NCI-H2196 treated with DMSO at 0.1 percent for 48 hours (cell line): ENCODE measurements at regions not wholly inside any gene's neighbourhood (a gene's known extent, or its start where the extent isn't known, plus 50 kb on each side); places are given as distances from the start of the nearest gene placed in this dataset.
"Not testable (repeated sequence)": the region's sequence is repeated elsewhere in the genome, so short reads cannot be mapped to it uniquely, and the experiment has no call there.

Source experiments
- DNase-seq: peaks from one replicate; lab custom pipeline; 2025; ENCODE audit not compliant: unreplicated experiment; lab: John Stamatoyannopoulos, UW

DNA sequence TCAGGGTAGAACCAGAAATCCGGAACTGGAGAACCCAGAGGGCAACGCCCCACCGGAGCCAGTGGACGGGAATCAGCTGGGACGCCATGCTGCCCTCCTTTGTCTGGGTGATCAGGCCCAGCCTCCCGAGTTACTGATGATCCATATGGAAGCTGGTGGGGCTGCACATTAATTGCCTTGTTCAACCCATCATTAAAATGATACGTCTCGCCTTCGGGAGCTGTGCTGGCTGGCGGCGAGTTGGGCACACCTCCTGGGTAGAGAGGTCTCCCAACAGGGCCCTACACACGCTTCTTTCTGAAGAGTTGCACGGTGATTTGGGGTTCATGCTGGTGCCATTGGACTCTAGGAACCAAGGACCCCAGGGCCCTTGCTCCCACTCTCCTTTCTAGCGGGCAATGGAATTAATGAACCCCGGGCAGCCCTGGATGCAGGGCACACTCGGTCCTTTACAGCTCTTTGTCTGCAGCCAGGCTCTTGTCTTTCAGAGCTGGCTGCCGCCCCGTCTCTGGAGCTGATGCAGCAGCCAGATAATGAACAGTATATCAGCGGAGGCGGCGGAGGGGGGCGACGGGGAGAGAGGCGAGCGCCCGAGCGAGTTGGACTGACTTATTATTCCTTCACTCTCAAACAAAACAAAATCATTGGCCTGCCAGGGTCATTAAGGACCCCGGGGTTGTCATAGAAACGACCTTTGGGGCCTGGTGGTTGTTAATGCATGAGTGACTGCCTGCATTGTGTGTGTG lies 412.2 kb upstream of the ZMIZ1 start:
- DNase-seq, result no peak

DNA sequence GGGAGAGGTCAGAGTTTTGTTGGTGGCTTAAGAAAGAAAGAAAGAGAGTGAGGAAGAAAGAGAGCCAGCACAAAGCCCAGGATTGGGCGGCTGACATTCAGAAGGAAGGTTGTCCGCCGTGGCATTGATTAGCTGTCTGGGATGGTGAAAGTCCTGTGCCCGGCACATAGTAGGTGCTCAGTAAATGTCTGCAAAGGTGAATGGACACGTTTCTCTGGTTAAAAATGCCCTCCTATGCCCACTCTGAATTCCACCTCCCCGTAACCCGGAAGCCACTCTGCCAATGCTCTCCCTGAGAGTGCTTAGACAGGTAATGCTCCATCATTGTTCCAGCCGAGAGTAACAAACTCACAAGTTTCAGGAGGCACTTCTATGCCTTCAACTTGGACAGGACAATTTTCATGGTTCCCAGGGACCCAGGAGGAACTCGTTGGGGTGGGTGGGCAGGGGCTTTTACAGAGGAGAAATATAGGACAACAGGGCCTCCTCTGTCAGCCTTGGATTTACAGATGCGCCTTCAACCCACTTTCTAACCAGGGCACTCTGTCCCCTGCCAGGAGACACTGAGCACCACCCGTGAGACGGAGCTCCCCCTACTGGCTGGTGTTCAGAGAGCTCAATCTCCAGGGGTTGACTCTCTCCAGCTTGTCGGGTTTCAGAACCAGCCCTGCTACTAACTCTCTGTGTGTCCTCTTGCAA lies 411.5 kb upstream of the ZMIZ1 start:
- peak; percentile 8 for DNase-seq

DNA sequence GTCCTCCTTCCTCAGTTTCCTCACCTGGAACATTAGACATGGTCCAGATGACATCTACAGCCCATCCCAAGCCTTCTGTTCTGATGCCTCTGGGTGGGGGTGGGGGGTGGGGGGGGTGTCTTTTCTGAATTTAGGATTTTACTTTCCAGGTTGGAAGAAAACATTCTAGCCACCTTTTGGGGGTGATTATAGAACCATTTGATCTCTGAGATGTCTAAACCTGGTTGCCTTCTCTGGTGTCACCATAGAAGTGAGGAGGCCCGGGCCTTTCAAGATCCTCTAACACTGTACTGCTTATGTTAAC lies 411.0 kb upstream of the ZMIZ1 start:
- DNase-seq, result no peak

DNA sequence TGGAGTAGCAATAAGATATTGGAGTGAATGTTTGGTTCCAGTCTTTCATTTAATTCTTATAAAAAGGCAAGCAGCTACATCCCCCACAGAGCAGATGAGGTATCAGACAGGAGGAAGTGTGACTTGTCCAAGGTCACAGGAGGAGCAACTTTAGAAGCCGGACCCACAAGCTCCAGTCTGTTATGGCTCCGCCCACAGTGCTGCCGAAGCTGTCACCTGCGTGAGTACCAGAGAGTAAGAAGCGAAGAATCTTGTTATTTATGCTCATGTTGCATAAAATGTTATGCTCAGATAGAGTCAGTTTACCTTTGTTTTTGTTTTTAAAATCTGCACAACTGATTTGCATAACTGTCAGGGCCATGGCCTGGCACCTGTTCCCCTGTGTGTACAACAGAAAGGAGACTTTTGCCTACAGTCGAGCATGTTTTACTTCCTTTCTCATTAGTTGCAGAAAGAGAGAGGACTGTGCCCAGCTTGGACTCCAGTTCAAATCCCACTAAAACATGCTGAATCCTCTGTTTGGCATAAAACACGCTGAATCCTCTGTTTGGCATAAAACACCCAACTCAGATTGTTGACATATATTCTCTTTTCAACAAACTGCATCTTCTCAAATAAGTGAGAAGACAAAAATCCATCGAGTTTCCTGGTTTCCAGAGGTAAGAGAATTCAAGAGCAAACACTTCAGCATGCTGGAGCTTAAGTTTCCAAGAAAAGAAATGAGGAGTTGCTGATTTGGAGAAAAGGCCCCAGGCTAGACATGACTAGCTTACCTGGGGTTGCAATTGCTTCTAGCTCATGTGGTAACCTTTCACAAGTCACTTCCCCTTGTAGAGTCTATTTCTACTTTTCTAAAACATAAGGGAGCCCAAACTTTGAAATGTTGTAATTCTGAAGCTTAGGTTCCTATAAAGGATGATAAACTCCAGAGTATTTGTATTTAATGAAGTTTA lies 409.8 kb upstream of the ZMIZ1 start:
- no peak for DNase-seq

DNA sequence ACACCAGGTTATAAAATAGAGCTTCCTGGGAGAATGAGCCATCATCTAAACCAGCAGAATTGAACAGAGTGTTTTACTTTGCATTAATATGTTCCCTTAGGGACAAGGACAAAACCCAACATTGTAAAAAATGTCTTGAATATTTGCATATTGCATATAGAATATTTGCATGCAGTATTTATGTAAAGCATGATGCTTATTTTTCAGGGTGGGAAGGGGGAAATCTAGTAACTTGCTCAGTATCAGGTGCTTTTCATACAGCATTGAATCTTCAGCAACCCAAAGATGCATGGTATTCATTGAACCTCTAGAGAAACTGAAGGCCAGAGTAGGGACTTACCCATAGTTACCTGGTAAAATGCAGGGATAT lies 409.2 kb upstream of the ZMIZ1 start:
- no peak for DNase-seq

DNA sequence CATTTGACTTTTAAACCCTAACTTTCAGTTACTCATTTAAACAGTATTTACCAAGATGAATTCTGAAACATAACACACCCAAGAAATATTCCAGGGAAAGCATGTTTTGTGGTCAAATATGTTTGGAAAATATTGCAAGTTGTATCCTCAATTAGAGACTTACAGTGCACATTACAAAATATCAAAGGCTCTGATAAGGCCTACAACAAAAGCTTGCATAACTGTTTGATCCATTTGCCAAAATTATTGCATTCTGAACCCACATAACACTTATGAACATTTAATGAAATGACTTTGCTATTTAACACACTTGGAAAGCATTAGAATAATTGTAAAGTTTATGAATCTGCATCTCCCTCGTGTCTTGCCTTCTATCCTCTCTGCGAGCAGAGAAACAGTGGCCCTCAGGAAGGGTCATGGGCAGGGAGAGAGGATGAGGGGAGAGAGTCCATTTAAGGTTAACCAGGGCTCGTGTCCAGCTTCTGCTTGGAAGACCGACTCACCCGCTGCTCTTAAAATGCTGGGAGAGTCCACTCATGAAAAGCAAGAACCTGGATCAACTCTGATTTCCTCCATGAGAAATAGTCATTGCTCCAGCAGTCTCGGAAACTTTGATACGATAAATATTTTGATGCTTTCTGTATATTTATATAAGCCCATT lies 408.2 kb upstream of the ZMIZ1 start:
- DNase-seq, result no peak

DNA sequence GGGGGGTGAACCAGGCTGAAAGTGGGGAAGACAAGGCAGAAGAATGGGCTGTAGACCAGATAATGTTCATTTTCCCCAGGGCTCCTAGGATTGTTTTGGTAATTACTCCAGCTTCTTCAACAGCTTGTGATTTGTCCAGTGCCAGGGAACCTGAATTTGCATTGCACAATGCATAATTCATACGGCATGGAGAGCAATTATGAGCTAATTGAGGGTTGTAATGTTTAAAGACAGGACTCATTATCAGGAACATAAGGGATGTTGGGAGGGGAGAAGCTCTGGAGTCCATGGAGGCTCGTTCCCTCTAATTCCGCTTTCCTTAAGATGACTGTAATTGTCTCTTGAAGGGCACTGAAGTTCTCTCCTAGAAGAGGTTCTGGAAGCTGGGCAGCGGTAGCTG lies 405.0 kb upstream of the ZMIZ1 start:
- DNase-seq, result no peak

DNA sequence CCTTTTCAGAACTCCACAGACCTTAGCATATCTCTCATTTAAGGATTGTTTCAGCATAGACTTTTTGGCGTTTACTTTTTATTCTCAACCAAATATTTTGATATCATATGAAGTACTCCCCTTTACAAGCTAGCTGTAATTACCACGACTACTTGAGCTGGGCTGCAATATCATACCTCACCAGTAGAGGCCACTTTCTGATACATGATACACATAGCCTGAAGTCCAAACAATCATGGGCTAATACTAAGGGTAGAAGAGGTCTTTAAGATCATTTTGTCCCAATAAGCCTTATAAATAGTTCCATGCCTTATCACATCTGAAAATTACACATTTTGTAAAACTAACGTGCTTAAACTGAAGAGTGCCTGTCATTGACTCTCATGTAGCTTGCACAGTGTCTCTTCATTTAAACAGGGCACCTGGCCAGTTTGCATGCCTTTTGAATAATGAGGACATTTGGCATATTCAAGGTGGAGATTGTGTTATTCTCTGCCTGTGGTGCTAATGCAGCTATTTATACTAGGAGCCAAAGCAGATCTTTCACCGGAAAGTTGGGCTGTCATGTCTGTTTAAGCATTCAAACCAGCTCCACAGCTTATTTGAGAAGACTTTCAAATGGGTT lies 403.7 kb upstream of the ZMIZ1 start:
- DNase-seq, result no peak

DNA sequence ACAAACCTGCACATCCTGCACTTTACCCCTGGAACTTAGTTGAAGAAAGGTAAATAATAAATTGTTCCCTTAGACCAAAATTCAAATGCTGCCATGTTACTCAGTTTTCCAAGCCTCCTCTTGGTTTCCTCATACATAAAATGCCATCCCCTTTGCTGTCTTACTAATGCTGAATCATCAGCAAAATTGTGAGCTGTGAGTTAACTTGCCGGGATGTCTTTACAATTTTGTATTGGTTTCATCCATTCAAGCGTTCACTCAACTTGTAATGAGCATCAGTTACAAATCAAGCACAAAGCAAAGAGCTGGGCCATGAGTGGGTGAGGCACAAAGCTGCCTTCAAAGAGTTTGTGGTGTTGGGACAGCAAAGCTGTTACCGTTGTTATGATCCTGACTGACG lies 395.8 kb upstream of the ZMIZ1 start:
- no peak for DNase-seq

DNA sequence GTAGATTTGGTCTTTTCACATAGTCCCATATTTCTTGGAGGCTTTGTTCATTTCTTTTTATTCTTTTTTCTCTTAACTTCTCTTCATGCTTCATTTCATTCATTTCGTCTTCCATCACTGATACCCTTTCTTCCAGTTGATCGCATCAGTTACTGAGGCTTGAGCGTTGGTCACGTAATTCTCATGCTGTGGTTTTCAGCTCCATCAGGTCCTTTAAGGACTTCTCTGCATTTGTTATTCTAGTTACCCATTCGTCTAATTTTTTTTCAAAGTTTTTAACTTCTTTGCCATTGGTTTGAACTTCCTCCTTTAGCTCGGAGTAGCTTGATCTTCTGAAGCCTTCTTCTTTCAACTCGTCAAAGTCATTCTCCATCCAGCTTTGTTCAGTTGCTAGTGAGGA lies 387.6 kb upstream of the ZMIZ1 start:
- DNase-seq, result not testable (repeated sequence)

DNA sequence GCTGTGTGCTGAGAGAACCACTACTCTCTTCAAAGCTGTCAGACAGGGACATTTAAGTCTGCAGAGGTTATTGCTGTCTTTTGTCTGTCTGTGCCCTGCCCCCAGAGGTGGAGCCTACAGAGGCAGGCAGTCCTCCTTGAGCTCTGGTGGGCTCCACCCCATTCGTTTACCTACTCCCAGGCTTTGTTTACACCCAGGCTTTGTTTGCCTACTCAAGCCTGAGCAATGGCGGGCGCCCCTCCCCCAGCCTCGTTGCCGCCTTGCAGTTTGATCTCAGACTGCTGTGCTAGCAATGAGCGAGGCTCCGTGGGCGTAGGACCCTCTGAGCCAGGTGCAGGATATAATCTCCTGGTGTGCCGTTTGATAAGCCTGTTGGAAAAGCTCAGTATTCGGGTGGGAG lies 386.8 kb upstream of the ZMIZ1 start:
- not testable (repeated sequence) for DNase-seq

DNA sequence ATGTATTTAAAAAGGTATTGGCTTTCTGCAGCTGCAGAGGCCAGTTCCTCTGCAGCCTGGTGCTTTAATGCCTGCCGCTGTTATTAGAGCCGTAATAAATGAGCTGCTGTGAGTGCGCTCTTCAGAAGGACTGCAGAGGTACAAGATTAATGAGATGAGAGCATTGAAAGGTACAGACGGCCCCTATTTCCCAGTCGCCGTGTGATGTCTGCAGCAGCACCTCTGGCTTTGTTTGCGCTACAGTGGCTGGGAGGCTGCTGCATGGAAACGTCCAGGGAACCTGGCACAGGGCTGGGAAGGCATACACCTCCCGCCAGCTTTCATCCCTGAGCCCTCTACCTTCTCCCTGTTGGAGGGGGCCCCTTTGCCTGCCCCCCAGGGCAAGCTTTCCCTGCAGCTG lies 383.8 kb upstream of the ZMIZ1 start:
- DNase-seq, result no peak

DNA sequence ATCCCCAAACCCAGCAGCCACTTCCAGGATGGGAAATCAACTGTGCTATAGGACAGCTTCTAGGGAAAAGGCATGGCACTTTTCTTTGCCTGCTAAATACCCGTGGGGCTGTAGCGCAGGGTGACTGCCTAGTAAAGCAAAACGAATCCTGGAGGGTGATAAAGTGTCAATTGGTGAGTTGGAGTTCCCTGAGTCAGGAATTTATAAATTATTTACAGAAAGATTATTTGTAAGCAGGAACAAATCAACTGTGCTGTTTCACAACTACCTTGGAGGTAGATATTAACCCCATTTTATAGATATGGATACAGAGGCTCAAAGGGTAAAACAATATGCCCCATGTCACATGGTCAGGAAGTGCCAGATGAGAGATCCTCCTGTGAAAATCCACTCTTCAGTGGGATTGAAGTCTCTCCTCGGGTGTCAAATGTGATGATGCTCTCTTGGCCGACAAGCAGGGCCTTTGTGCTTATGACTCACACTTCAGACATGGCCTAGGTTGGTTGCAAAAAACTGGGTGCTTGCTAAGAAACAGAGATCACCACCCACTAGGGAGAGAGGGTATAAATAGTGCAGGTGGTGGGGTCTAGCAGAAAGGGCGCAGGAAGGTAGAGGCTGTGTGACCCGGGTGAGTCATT lies 383.2 kb upstream of the ZMIZ1 start:
- DNase-seq, result no peak

DNA sequence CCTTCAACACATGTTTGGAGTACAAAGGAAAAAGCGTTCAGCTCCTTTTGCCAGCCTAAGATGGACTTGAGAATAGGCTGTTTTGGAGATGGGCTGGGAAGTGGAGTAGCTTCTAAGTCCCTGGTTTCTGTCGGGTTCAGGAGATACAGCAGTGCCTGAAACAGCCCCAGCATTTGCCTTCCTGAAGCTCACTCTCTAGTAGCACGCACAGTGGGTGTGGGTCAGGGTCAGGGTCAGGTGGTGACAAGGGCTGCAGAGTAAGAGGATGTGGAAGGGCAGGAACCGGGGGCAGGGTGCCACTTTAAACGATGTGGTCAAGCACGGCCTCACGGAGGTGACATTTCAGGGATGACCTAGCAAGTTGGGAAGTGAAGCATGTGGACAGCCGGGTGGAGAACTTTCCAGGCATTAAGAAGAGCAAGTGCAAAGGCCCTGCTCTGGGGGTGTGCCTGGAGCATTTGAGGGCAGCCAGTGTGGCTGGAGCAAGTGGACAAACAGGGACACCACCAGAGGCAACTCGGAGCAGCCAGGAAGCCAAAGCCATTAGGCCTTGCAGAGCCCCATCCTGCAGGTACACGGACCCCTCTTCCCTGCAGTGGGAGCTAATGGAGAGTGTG lies 382.2 kb upstream of the ZMIZ1 start:
- DNase-seq, result no peak

DNA sequence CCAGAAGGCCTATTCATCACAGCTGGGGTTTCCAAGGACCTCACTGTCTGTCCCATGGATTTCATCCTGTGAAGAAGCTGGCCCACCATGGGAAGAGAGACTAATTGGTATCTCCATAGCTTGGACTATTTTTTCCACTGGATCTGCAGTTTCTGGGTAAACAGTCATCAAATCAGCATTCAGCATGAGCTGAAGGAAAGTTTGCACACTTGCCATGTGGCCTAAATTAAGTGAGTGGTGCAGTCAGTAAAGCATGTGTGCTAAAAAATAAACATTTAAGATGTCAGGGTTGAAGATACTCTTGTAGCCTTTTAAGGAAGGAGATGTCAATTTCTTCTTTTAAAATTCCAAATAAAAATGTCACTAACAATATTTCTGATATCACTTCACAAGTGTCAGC lies 381.1 kb upstream of the ZMIZ1 start:
- no peak for DNase-seq

DNA sequence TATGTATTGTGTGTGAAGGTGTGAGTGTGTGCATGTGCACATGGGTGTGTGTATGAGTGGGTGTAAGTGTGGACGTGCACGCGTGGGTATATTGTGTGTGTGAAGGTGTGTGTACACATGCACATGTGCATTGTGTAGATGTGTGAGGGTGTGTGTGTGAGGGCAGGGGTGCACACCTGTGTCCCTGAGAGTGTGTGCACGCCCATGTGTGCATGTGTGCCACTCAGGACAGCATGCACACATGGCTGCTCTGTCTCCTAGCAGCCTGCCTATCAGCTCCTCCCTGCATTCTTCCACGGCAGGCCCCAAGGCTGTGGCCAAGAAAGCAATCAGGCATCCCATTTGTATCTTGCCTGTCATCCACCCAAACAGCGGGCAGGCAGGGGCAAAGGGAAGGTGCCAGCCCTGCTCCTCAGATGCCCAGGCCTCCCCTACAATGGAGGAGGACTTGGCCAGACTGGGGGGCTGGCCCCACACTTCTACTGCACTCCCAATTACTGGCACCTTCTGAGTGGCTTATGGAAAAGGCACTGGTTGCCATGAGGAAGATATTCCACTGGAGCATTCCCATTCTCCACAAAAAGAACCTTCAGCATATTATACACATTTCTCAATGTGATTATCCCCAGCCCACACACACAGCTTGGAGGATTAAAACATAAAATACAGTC lies 380.4 kb upstream of the ZMIZ1 start:
- DNase-seq, result no peak

DNA sequence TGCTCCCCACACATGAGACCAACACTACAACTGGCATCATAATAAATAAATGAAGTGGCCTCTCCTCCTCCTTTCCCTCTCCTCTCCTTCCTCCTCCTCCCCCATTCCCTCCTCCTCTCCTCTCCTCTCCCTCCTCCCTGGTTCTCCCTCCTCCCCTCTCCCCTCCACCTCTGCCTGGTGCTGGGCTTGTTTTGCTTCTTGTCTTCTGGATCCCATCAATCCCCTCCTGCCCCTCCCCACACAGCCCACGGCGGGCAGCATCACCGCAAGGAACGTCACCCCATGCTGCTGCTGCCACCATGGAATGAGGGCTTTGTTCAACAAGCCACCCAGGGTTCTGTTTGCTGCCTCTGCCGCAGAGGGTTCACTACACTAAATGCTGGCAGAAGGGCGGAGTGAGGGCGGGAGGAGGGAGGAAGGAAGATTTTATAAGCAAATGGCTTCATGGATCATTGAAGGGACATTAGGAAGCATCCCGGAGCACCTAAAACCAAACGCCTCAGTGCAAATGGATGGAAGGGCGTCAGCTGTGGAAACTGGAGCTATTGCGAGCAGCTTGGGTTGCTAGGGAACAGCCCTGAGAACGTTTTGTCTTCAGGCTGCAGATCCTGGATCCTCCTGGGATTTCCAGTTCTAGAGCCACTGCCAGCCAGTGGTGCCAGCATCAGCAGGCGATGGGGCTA lies 379.7 kb upstream of the ZMIZ1 start:
- DNase-seq, result no peak

DNA sequence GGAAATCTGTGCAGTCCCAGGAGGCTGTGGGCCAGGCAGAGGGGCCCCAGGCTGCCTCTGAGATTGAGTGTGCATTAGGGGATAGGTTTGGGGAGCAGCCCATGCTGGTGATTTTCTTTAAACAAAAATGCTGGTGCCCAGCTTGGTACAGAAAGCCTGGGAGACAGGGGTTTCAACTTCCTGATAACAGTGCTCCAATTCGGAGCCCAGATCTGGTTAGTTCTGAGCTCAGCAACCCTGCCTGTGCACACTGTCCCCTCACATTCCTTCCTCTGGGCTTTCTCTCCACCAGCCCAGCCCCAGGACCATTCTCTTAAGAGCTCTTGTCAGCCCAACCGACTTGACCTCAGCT lies 379.2 kb upstream of the ZMIZ1 start:
- DNase-seq, result no peak
